SK-N-SH treated with all-trans-retinoic acid at 6 μM for 48 hours (cell line): ENCODE measurements at regions not wholly inside any gene's neighbourhood (a gene's known extent, or its start where the extent isn't known, plus 50 kb on each side); places are given as distances from the start of the nearest gene placed in this dataset.

Experiments used
- ARNTL ChIP-seq: fragments of 450-650 bp; formaldehyde crosslinking; IDR thresholded peaks from 2 replicates; pipeline ENCODE4 v1.5.0; 2020; ENCODE audit warnings: low read depth, mild to moderate bottlenecking, moderate library complexity, borderline replicate concordance
- OSR1 ChIP-seq: fragments of 250-450 bp; sonication (Bioruptor Pico); IDR thresholded peaks from 2 replicates; pipeline ENCODE4 v1.8.0; 2022; ENCODE audit warnings: moderate library complexity, mild to moderate bottlenecking, inconsistent platforms
- PATZ1 ChIP-seq: fragments of 250-450 bp; sonication (Bioruptor Pico); IDR thresholded peaks from 2 replicates; pipeline ENCODE4 v1.8.0; 2020; ENCODE audit warnings: mild to moderate bottlenecking, moderate library complexity, borderline replicate concordance
- POU6F1 ChIP-seq: fragments of 250-450 bp; sonication (Bioruptor Pico); IDR thresholded peaks from 2 replicates; pipeline ENCODE4 v1.8.0; 2021; ENCODE audit warnings: low read depth, mild to moderate bottlenecking, moderate library complexity, borderline replicate concordance
- TSHZ2 ChIP-seq: fragments of 250-450 bp; sonication (Bioruptor Pico); IDR thresholded peaks from 2 replicates; pipeline ENCODE4 v1.5.0; 2020; ENCODE audit warnings: mild to moderate bottlenecking, moderate library complexity
- ZFP3 ChIP-seq: fragments of 250-450 bp; sonication (Bioruptor Pico); IDR thresholded peaks from 2 replicates; pipeline ENCODE4 v1.5.0; 2020; ENCODE audit warnings: mild to moderate bottlenecking, moderate library complexity

- no peak for TF ChIP-seq ARNTL (CRISPR knock-in tag)
- TF ChIP-seq ZFP3 (CRISPR knock-in tag), result no peak
- TF ChIP-seq PATZ1 (CRISPR knock-in tag), result no peak
- TF ChIP-seq OSR1 (CRISPR knock-in tag), result no peak
- TF ChIP-seq POU6F1 (CRISPR knock-in tag), result no peak
- no peak for TF ChIP-seq TSHZ2
Observed at GRCh38 chr16:86928523-86929011, 350.2 kb downstream of the FOXL1 start.
